IPS-NIHi7 (cell line): ENCODE measurements at regions not wholly inside any gene's neighbourhood (a gene's known extent, or its start where the extent isn't known, plus 50 kb on each side); places are given as distances from the start of the nearest gene placed in this dataset.
"Not testable (repeated sequence)": the region's sequence is repeated elsewhere in the genome, so short reads cannot be mapped to it uniquely, and the experiment has no call there.

Experiments
- DNase-seq: peaks from one replicate; pipeline ENCODE4 v3.0.0; 2012; ENCODE audit warnings: mixed read lengths; ENCODE audit errors: extremely low spot score

GRCh38 chr6:170149681-170150589, 140.9 kb downstream of the DLL1 start:
- DNase-seq: no peak

DNA sequence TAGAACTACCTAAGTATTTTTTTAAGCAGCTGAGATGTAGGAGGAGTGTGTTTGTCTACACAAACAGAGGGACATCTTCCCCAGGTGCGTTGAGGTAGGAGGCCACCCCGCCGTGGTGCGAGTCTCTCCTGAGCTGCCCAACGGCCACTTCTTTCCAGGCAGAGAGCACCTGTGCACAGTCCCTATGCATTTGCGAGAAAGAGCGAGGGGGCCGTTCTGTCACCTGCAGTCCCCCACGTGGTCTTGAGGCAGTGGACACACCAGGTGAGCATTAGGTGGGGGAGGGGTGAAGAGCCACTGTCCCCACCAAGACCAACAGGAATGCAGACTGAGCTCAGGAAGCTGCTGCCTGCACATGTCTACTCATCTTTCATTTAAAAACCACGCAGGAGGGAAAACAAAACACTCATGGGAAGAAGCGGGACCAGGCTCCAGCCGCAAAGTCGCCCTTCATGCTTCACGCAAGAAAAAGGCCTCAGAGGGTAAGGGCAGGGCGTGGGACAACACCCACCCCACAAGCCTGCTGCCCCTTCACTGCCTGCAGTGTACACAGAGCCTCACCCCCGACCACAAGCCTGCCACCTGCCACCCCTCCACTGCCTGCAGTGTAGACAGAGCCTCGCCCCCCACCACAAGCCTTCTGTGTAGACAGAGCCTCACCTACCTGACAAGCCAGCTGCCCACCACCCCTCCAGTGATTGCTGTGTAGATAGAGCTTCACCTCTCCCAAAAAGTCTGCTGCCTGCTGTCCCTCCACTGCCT, 142.0 kb downstream of the DLL1 start:
- DNase-seq: no peak

DNA sequence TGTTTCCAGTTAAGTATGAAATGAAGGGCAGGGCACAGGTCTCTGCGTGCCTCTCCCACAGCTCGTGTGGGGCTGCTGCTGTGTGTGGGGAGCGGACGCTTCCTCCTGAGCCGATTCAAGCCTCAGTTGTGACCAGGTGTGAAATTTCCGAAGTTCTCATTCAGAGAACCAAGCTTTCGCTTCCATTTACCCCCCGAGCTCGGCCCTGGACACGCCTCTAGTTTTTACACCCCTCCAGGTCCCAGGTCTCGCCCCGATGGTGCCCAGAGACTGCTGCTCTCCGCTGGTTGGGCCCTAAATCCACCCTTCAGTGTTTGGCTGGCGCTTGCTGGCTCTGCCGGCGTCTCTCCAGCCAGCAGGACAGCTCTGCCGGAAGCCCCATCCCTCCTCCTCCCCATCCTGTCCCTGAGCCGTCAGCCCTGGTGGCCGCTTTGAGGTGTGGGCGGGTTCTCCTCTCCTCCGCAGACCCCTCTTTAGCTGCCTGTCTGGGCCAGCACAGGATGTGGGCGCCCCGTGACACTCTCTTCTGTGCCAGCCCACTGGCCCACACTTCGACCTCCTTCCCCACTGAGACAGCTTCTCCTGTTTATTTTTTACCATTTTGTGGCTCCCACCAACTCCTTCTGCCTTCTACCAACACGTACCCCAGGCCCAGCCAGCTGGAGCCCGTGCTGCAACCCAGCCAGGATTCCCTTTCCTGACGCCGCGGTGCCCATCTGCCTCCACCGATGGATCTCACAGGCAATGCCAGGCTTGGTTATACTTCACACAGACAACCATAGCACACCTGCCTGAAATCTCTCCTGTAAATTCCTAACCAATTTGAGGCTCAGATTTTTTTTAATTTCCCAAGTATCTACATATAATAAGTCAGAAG, 142.8 kb downstream of the DLL1 start:
- DNase-seq: peak; percentile 62

DNA sequence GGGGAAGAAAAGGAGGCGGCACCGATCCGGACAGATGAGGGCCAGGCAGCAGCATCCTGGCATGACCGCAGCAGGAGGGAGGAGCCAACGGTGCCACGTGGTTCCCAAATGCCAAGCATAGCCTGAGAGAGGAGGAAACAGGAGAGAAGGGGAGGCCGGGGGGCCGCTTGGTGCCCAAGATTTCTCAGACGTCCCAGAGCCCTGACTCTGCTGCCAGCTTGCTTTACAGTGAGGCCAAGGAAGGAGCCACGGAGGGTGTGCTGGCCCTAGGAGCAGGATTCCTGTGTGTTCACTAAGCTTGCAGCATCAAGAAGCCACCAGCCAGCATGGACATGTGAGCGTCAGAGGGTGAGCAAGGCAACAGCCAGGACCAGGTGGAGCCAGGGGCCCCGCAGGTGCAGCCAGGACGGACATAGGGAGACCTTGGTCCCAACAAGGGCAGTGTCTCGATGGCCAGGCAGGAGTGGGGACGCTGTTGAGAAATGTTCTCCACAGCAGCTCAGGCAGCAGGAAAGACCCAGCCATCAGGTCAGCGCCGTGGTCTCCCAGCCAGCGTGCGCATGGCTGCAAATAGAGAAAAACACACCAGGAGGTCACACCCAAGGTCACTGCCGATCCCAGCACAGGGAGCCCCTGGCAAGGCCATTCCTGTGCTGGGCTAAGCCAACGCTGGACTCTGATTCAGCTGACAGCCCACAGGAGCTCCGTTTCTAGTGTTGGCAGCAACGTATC, 143.7 kb downstream of the DLL1 start:
- DNase-seq: no peak

DNA sequence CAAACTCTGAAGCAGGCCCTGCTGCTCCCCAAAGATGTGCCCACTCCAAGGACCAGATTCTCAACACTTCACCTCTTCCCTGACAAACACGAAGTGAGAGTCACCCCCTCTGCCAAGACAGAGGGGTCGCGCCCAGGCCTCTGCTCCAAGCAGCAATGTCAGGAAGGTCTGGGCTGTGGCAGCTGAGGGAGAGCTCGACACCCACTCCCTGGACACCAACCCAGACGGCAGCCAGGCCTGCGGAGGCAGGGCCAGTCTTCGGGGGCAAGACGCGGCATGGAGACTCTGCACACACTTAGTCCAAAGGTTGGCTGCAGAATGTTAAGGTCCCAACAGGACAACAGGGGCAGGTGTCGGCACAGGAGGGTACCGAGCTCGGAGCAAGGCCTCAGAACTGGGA, 144.2 kb downstream of the DLL1 start:
- no peak for DNase-seq

GRCh38 chr6:170146131-170146530, 144.7 kb downstream of the DLL1 start:
- not testable (repeated sequence) for DNase-seq

GRCh38 chr6:170145716-170146115, 145.2 kb downstream of the DLL1 start:
- not testable (repeated sequence) for DNase-seq

DNA sequence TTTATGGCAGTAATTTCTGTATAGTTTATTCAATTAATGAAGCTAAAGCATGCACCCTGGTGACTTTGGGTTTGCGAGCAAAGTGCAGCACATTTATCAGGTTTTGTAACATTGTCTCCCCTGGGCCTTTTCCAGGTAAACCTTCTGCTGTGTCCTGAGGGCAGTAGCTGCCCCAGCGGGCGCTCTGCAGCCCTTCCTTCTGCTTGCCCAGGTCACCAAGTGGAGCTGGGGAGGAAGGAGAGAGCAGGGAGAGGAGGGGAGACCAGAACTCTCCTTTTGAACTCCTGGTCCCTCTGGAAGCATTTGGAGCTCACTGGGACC, 145.6 kb downstream of the DLL1 start:
- DNase-seq: no peak

- no peak for DNase-seq
These were observed 146.2 kb downstream of the DLL1 start for GRCh38 chr6:170144571-170145271.

- DNase-seq: no peak
These were observed 147.3 kb downstream of the DLL1 start for GRCh38 chr6:170143401-170144150.

DNA sequence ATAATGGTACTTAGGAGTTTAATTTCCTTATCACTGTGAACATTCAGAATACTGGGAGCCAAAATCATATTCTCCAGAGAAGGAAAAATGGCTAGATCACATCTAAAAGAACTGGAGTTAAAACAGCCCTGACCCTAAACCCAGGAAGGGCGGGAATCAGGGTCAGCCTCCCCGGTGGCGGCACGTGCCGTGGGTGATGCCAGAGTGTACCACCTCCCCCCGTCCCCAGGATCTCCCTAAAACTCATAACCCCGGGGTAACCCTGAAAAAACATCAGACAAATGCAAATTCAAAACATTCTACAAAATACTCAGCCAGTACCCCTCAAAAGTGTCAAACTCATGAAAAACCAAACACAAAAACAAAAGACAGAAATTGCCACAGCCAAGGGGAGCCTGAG, 148.3 kb downstream of the DLL1 start:
- no peak for DNase-seq

DNA sequence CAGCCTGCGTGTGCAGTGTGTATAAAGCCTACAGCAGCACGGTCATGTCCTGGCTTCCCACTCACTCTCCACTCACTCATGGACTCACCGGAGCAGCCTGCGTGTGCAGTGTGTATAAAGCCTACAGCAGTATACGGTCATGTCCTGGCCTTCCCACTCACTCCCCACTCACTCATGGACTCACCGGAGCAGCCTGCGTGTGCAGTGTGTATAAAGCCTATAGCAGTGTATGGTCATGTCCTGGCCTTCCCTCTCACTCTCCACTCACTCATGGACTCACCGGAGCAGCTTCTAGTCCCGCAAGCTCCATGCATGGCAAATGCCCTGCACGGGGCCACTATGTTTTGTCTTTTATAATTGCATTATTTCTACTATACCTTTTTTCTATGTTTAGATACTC, 149.8 kb downstream of the DLL1 start:
- DNase-seq: not testable (repeated sequence)

DNA sequence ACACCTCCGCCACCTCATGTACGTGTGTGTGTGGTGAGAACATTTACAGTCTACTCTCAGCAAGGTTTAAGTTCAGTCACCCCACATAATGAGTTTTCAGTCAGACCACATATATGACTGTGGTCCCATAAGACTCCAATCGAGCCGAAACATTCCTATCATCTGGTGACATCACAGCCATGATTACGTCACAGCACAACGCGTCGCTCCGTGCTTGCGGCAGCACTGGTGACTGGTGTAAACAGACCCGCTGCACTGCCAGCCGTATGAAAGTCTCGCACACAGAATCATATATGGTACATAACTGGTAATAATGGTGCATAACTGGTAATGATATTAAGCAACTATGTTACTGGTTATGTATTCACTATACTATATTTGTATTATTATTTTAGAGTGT, 150.7 kb downstream of the DLL1 start:
- no peak for DNase-seq

- DNase-seq: no peak
These were observed 151.3 kb downstream of the DLL1 start for GRCh38 chr6:170139531-170139930.

DNA sequence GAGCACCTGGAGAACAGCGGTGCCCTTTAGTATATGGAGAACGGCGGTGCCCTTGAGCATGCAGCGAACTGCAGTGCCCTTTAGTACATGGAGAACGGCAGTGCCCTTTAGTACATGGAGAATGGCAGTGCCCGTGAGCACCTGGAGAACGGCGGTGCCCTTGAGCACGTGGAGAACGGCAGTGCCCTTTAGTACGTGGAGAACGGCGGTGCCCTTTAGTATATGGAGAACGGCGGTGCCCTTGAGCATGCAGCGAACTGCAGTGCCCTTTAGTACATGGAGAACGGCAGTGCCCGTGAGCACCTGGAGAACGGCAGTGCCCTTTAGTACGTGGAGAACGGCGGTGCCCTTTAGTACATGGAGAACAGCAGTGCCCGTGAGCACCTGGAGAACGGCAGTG, 151.8 kb downstream of the DLL1 start:
- DNase-seq: not testable (repeated sequence)

GRCh38 chr6:170137911-170138910, 152.7 kb downstream of the DLL1 start:
- DNase-seq: no peak

GRCh38 chr6:170137176-170137891, 153.5 kb downstream of the DLL1 start:
- DNase-seq: no peak

DNA sequence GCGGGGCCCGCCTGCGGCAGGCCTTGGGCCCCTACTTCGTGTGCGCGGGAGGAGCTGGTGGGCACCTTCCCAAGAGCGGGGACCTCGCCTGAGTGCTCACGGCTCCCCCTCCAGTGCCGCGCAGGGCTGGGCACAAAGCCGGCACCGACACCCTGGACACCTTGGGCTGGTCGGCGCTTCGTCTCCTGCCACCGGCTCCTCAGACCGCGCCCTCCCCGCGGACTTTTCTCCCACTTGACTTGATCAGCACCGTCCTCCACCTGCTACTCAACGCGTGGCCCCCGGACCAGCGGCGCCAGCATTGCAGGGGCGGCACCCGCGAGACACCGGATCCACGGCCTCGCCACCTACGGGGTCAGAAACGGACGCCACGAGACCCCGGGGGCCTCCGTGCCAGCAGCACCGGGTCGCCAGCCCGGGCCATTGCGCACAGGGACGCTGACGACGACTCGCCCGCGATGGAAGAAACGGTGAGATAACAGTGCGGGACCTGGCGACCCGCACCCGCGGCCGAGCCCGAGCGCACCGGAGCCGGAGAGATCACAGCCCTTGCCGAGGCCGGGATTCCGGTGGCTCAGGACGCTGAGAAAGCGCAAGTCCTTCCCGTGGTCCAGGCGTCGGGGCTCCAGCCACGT, 154.2 kb downstream of the DLL1 start:
- no peak for DNase-seq
